ENCODE measurements at regions not wholly inside any gene's neighbourhood (a gene's known extent, or its start where the extent isn't known, plus 50 kb on each side); places are given as distances from the start of the nearest gene placed in this dataset.

- no peaks in the 10 kb centered on the region for H4K20me1 ChIP-seq (ENCODE audit: insufficient read depth, low read length)
These were observed 157.2 kb upstream of the USP9X start for GRCh38 chrX:40928076-40928475.

GRCh38 chrX:40931921-40932320, 153.3 kb upstream of the USP9X start:
- no peak overlapping the region for H3K4me3 Mint-ChIP-seq (ENCODE audit: unreplicated experiment)
- peak overlapping the region; percentile 62 for H3K27ac Mint-ChIP-seq (ENCODE audit: unreplicated experiment)
- no peak overlapping the region for H3K27ac ChIP-seq (ENCODE audit: low read depth, low read length)
- peaks cover 9% of the 10 kb centered on the region for H3K4me1 ChIP-seq (ENCODE audit: insufficient read depth, low read length)
- TF ChIP-seq, protein P1, sequence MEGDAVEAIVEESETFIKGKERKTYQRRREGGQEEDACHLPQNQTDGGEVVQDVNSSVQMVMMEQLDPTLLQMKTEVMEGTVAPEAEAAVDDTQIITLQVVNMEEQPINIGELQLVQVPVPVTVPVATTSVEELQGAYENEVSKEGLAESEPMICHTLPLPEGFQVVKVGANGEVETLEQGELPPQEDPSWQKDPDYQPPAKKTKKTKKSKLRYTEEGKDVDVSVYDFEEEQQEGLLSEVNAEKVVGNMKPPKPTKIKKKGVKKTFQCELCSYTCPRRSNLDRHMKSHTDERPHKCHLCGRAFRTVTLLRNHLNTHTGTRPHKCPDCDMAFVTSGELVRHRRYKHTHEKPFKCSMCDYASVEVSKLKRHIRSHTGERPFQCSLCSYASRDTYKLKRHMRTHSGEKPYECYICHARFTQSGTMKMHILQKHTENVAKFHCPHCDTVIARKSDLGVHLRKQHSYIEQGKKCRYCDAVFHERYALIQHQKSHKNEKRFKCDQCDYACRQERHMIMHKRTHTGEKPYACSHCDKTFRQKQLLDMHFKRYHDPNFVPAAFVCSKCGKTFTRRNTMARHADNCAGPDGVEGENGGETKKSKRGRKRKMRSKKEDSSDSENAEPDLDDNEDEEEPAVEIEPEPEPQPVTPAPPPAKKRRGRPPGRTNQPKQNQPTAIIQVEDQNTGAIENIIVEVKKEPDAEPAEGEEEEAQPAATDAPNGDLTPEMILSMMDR (IDR thresholded peaks at IDR 0.05; ENCODE audit: insufficient read depth, low read depth, low read length): no peak
- TF ChIP-seq EZH2 (IDR thresholded peaks at IDR 0.05; ENCODE audit: insufficient read depth, low read length): no peak
- no peaks in the 10 kb centered on the region for H3K27me3 ChIP-seq (ENCODE audit: insufficient read depth, low read length)
- no peak overlapping the region for H2AFZ ChIP-seq (ENCODE audit: low read depth, low read length)
- peaks cover 9% of the 10 kb centered on the region for H3K4me1 Mint-ChIP-seq (ENCODE audit: low read depth, unreplicated experiment)
- H3K4me3 ChIP-seq (ENCODE audit: insufficient read depth, low read depth, low read length): no peak overlapping the region
- H3K4me2 ChIP-seq (ENCODE audit: low read length): no peak overlapping the region
- no peak for DNase-seq (ENCODE audit: low read depth)
- H4K20me1 ChIP-seq (ENCODE audit: insufficient read depth, low read length): no peaks in the 10 kb centered on the region
- no peaks in the 10 kb centered on the region for H3K9me3 Mint-ChIP-seq (ENCODE audit: unreplicated experiment)
- H3K36me3 ChIP-seq (ENCODE audit: insufficient read depth, low read length): no peaks in the 10 kb centered on the region
- no peaks in the 10 kb centered on the region for H3K79me2 ChIP-seq (ENCODE audit: insufficient read depth, low read length)
- no peak for FAIRE-seq
- H3K36me3 Mint-ChIP-seq (ENCODE audit: low read depth, unreplicated experiment): no peaks in the 10 kb centered on the region
- H3K9me3 ChIP-seq (ENCODE audit: insufficient read depth, low read depth, low read length): no peaks in the 10 kb centered on the region
- no peak overlapping the region for H3K9ac ChIP-seq (ENCODE audit: low read length)
- H3K27me3 Mint-ChIP-seq (ENCODE audit: low read depth, unreplicated experiment): no peaks in the 10 kb centered on the region

More at GRCh38 chrX:40928076-40928475, 157.2 kb upstream of the USP9X start:
- Histone ChIP-seq H3K36me3 (ENCODE audit: insufficient read depth, low read length) (no peaks in the 10 kb centered on the region), H3K79me2 (ENCODE audit: insufficient read depth, low read length) (no peaks in the 10 kb centered on the region), H3K4me2 (ENCODE audit: low read length) (no peak overlapping the region), H3K9me3 (ENCODE audit: insufficient read depth, low read depth, low read length) (no peaks in the 10 kb centered on the region), H2AFZ (ENCODE audit: low read depth, low read length) (no peak overlapping the region), H3K4me1 (ENCODE audit: insufficient read depth, low read length) (no peaks in the 10 kb centered on the region), H3K27ac (ENCODE audit: low read depth, low read length) (peak overlapping the region; percentile 84), H3K9ac (ENCODE audit: low read length) (no peak overlapping the region), H3K27me3 (ENCODE audit: insufficient read depth, low read length) (no peaks in the 10 kb centered on the region), H3K4me3 (ENCODE audit: insufficient read depth, low read depth, low read length) (no peak overlapping the region)
- Mint-ChIP-seq H3K4me3 (ENCODE audit: unreplicated experiment) (no peak overlapping the region), H3K27ac (ENCODE audit: unreplicated experiment) (peak overlapping the region; percentile 69), H3K27me3 (ENCODE audit: low read depth, unreplicated experiment) (no peaks in the 10 kb centered on the region), H3K9me3 (ENCODE audit: unreplicated experiment) (no peaks in the 10 kb centered on the region), H3K36me3 (ENCODE audit: low read depth, unreplicated experiment) (no peaks in the 10 kb centered on the region), H3K4me1 (ENCODE audit: low read depth, unreplicated experiment) (peaks cover 7% of the 10 kb centered on the region)
- TF ChIP-seq, protein P1 (IDR thresholded peaks at IDR 0.05; ENCODE audit: insufficient read depth, low read depth, low read length): no peak
- TF ChIP-seq EZH2 (IDR thresholded peaks at IDR 0.05; ENCODE audit: insufficient read depth, low read length): no peak
- FAIRE-seq (no peak), DNase-seq (ENCODE audit: low read depth) (no peak)

DNA sequence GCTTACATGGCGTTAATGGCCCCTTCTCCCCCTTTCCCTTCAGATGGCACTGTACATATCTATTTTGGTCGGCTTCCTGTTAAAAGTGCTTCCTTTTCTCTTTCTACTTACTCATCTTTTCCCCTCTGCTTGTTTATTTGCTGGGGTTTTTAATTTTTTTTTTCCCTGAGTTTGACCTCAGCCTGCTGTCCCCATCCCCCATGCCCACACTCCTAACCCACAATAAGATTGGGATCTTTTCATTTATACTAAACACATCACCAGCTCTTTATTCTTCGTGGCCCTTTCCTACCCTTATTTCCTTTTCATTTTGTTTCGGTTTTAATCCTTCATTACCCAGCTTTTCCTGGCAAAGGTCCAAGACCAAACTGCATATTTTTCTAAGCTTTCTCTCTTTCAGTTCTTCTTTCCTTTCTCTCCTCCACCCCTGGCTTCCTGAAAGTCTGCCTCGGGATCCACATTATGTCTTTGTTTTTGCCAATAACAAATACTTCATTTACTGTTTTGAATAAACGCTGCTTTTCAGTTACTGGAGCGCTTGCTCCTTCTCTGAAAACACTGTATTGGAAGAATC, 152.0 kb upstream of the USP9X start:
- H3K4me3 Mint-ChIP-seq (ENCODE audit: unreplicated experiment): peak overlapping the region; percentile 69
- no peak for TF ChIP-seq EZH2 (IDR thresholded peaks at IDR 0.05; ENCODE audit: insufficient read depth, low read length)
- TF ChIP-seq, protein P1 (IDR thresholded peaks at IDR 0.05; ENCODE audit: insufficient read depth, low read depth, low read length): no peak
- DNase-seq (ENCODE audit: low read depth) (peak; percentile 35), FAIRE-seq (no peak)
- H2AFZ ChIP-seq (ENCODE audit: low read depth, low read length): peak overlapping the region; percentile 50
- H3K9me3 Mint-ChIP-seq (ENCODE audit: unreplicated experiment): no peaks in the 10 kb centered on the region
- peaks cover 9% of the 10 kb centered on the region for H3K4me1 ChIP-seq (ENCODE audit: insufficient read depth, low read length)
- H3K4me3 ChIP-seq (ENCODE audit: insufficient read depth, low read depth, low read length): peak overlapping the region; percentile 50
- peaks cover 9% of the 10 kb centered on the region for H3K4me1 Mint-ChIP-seq (ENCODE audit: low read depth, unreplicated experiment)
- no peaks in the 10 kb centered on the region for H3K36me3 Mint-ChIP-seq (ENCODE audit: low read depth, unreplicated experiment)
- no peaks in the 10 kb centered on the region for H3K27me3 Mint-ChIP-seq (ENCODE audit: low read depth, unreplicated experiment)
- H3K27ac Mint-ChIP-seq (ENCODE audit: unreplicated experiment): peak overlapping the region; percentile 96
- no peaks in the 10 kb centered on the region for H3K79me2 ChIP-seq (ENCODE audit: insufficient read depth, low read length)
- peak overlapping the region; percentile 83 for H3K9ac ChIP-seq (ENCODE audit: low read length)
- H3K9me3 ChIP-seq (ENCODE audit: insufficient read depth, low read depth, low read length): no peaks in the 10 kb centered on the region
- H3K4me2 ChIP-seq (ENCODE audit: low read length): peak overlapping the region; percentile 88
- H3K27me3 ChIP-seq (ENCODE audit: insufficient read depth, low read length): no peaks in the 10 kb centered on the region
- H4K20me1 ChIP-seq (ENCODE audit: insufficient read depth, low read length): no peaks in the 10 kb centered on the region
- H3K27ac ChIP-seq (ENCODE audit: low read depth, low read length): peak overlapping the region; percentile 81
- no peaks in the 10 kb centered on the region for H3K36me3 ChIP-seq (ENCODE audit: insufficient read depth, low read length)
